Ishikawa (cell line): ENCODE measurements at regions not wholly inside any gene's neighbourhood (a gene's known extent, or its start where the extent isn't known, plus 50 kb on each side); places are given as distances from the start of the nearest gene placed in this dataset.

Experiments used
- CEBPB ChIP-seq: IDR thresholded peaks from 2 replicates; pipeline ENCODE4 v1.6.1; 2012
- CREB1 ChIP-seq: IDR thresholded peaks from 2 replicates; pipeline ENCODE4 v1.6.1; 2012; ENCODE audit warnings: low read depth
- EP300 ChIP-seq: IDR thresholded peaks from 2 replicates; pipeline ENCODE4 v1.6.1; 2012; ENCODE audit warnings: borderline replicate concordance
- MAX ChIP-seq: IDR thresholded peaks from 2 replicates; pipeline ENCODE4 v1.6.1; 2012
- NFIC ChIP-seq: IDR thresholded peaks from 2 replicates; pipeline ENCODE4 v1.6.1; 2012
- RAD21 ChIP-seq: IDR thresholded peaks from 2 replicates; pipeline ENCODE4 v1.6.1; 2012; ENCODE audit warnings: low read depth
- REST ChIP-seq: IDR thresholded peaks from 2 replicates; pipeline ENCODE4 v1.6.1; 2012; ENCODE audit warnings: low read depth, mild to moderate bottlenecking
- TAF1 ChIP-seq: IDR thresholded peaks from 2 replicates; pipeline ENCODE4 v1.6.1; 2012; ENCODE audit warnings: low read depth, mild to moderate bottlenecking
- TCF12 ChIP-seq: IDR thresholded peaks from 2 replicates; pipeline ENCODE4 v1.6.1; 2012; ENCODE audit warnings: low read depth
- TEAD4 ChIP-seq: IDR thresholded peaks from 2 replicates; pipeline ENCODE4 v1.6.1; 2012
- YY1 ChIP-seq: IDR thresholded peaks from 2 replicates; pipeline ENCODE4 v1.6.1; 2012; ENCODE audit warnings: low read depth
- ZBTB7A ChIP-seq: IDR thresholded peaks from 2 replicates; pipeline ENCODE4 v1.6.1; 2012; ENCODE audit warnings: low read depth

GRCh38 chr5:167845952-167846351 lies 445.5 kb upstream of the WWC1 start:
- TF ChIP-seq ZBTB7A (no peak), TCF12 (no peak), CREB1 (no peak), EP300 (no peak), CEBPB (no peak), REST (no peak), TAF1 (no peak), TEAD4 (no peak), YY1 (no peak), MAX (no peak), NFIC (no peak), RAD21 (no peak)
